Endothelial cell of umbilical vein (primary cell): ENCODE measurements at regions not wholly inside any gene's neighbourhood (a gene's known extent, or its start where the extent isn't known, plus 50 kb on each side); places are given as distances from the start of the nearest gene placed in this dataset.

Experiments used
- BruUV-seq: library from RNA; stranded (reverse); fragments of 400-500 nt; replicated peaks from 2 replicates; lab custom pipeline; 2021; lab: Mats Ljungman, UMichigan
- CTCF ChIA-PET: fragments of 300-600, 350-600 bp; sonication (Branson Sonifier 250); formaldehyde crosslinking; loops from one replicate; lab custom pipeline; 2021; ENCODE audit warnings: antibody characterized with exemption, inconsistent platforms; lab: Charles Lee
- POLR2A ChIA-PET: fragments of 300-600, 350-600 bp; sonication (Branson Sonifier 250); formaldehyde crosslinking; loops from one replicate; lab custom pipeline; 2021; ENCODE audit warnings: antibody characterized with exemption, inconsistent platforms; lab: Charles Lee
- DNase-seq: peaks from one replicate; pipeline ENCODE4 v3.0.0-alpha.2; 2011; ENCODE audit warnings: low read depth, low spot score
- FAIRE-seq: peaks from 2 replicates; lab custom pipeline; 2011; peaks lifted over from hg19 to GRCh38; lab: Jason Lieb, UNC
- H2AFZ ChIP-seq: 2 replicates; pipeline ENCODE4 v1.6.0; 2012; ENCODE audit warnings: low read depth, low read length, control low read depth, inconsistent platforms
- H3K27ac ChIP-seq: 2 replicates; pipeline ENCODE4 v1.5.1; 2011; ENCODE audit warnings: low read depth, mild to moderate bottlenecking, control low read depth, low read length, moderate library complexity; ENCODE audit not compliant: insufficient read depth
- H3K27me3 ChIP-seq, 2 experiments: 2 replicates each; pipeline versions ENCODE4 v1.6.0 to v1.6.1; 2011; ENCODE audit warnings: low read length in 2 of 2, mixed read lengths in 1 of 2; ENCODE audit not compliant: control insufficient read depth in 2 of 2, insufficient read depth in 2 of 2
- H3K36me3 ChIP-seq, 2 experiments: 2 replicates in 1 of 2; 3 replicates in 1 of 2; pipeline ENCODE4 v1.5.1; 2011; ENCODE audit warnings: low read length in 2 of 2, mild to moderate bottlenecking in 1 of 2, moderate library complexity in 1 of 2; ENCODE audit not compliant: control insufficient read depth in 2 of 2, insufficient read depth in 2 of 2; ENCODE audit errors: extremely low read depth in 1 of 2
- H3K4me1 ChIP-seq: 3 replicates; pipeline ENCODE4 v1.5.1; 2011; ENCODE audit warnings: mild to moderate bottlenecking, low read length; ENCODE audit not compliant: control insufficient read depth, insufficient read depth; ENCODE audit errors: extremely low read depth
- H3K4me2 ChIP-seq: 2 replicates; pipeline ENCODE4 v1.6.1; 2011; ENCODE audit warnings: low read length, control low read depth, mixed read lengths; ENCODE audit not compliant: insufficient read depth
- H3K4me3 ChIP-seq, 3 experiments: fragments of 200-600 bp in 1 of 3; sonication (generic), shearing (Covaris generic) in 1 of 3; replicated peaks in 1 of 3; 2 replicates each; pipeline ENCODE4 v1.5.1; 2011 to 2016; ENCODE audit warnings: control low read depth in 3 of 3, low read length in 3 of 3, mild to moderate bottlenecking in 2 of 3, inconsistent platforms in 1 of 3, low read depth in 1 of 3, moderate library complexity in 1 of 3; ENCODE audit not compliant: insufficient read depth in 1 of 3
- H3K79me2 ChIP-seq: 2 replicates; pipeline ENCODE4 v1.6.0; 2012; ENCODE audit warnings: low read length, inconsistent platforms; ENCODE audit not compliant: control insufficient read depth, insufficient read depth
- H3K9ac ChIP-seq: replicated peaks from 2 replicates; pipeline ENCODE3; 2011; ENCODE audit warnings: low read length, control low read depth; ENCODE audit not compliant: insufficient read depth; ENCODE audit errors: extremely low read depth
- H3K9me1 ChIP-seq: replicated peaks from 3 replicates; pipeline ENCODE4 v1.6.0; 2011; ENCODE audit warnings: mild to moderate bottlenecking, low read length; ENCODE audit not compliant: control insufficient read depth, insufficient read depth; ENCODE audit errors: extremely low read depth
- H3K9me3 ChIP-seq: replicated peaks from 2 replicates; pipeline ENCODE4 v1.5.1; 2012; ENCODE audit warnings: low read length, inconsistent platforms; ENCODE audit not compliant: control insufficient read depth, insufficient read depth
- H4K20me1 ChIP-seq: replicated peaks from 2 replicates; pipeline ENCODE3; 2011; ENCODE audit warnings: mild to moderate bottlenecking, low read length; ENCODE audit not compliant: control insufficient read depth, insufficient read depth; ENCODE audit errors: extremely low read depth
- CTCF ChIP-seq, 2 donors: IDR thresholded peaks; 1 replicate in 1 of 2; 2 replicates in 1 of 2; pipeline ENCODE4 v1.5.1; 2011; ENCODE audit warnings: low read length in 2 of 2, mild to moderate bottlenecking in 2 of 2, moderate library complexity in 2 of 2, control low read depth in 1 of 2, inconsistent platforms in 1 of 2, low read depth in 1 of 2; ENCODE audit not compliant: insufficient read depth in 1 of 2; ENCODE audit errors: extremely low read depth in 1 of 2
- EZH2 ChIP-seq: IDR thresholded peaks from 2 replicates; pipeline ENCODE4 v1.6.1; 2012; ENCODE audit warnings: borderline replicate concordance, low read depth, mild to moderate bottlenecking, moderate library complexity, low read length, inconsistent platforms; ENCODE audit not compliant: severe bottlenecking
- FOS ChIP-seq: IDR thresholded peaks from 2 replicates; pipeline ENCODE4 v1.6.1; 2011; ENCODE audit warnings: mild to moderate bottlenecking, low read length, moderate library complexity, borderline replicate concordance; ENCODE audit not compliant: insufficient read depth
- GATA2 ChIP-seq: IDR thresholded peaks from 2 replicates; pipeline ENCODE4 v1.7.0; 2011; ENCODE audit warnings: low read depth, mild to moderate bottlenecking, moderate library complexity, mixed read lengths, low read length; ENCODE audit not compliant: insufficient read length, insufficient read depth
- JUN ChIP-seq: IDR thresholded peaks from 2 replicates; pipeline ENCODE4 v1.6.1; 2011; ENCODE audit warnings: borderline replicate concordance, low read depth; ENCODE audit not compliant: insufficient read length, insufficient read depth
- MAX ChIP-seq: IDR thresholded peaks from 2 replicates; pipeline ENCODE4 v1.6.1; 2011; ENCODE audit not compliant: insufficient read depth, insufficient read length
- MYC ChIP-seq: IDR thresholded peaks from one replicate; pipeline ENCODE4 v1.6.1; 2011; ENCODE audit warnings: mild to moderate bottlenecking, low read depth, low read length
- POLR2A ChIP-seq: IDR thresholded peaks from 2 replicates; pipeline ENCODE4 v1.6.1; 2012; ENCODE audit warnings: low read depth, mild to moderate bottlenecking, control low read depth, low read length
- POLR2AphosphoS5 ChIP-seq: IDR thresholded peaks from 2 replicates; pipeline ENCODE4 v1.6.1; 2012; ENCODE audit warnings: low read depth, mild to moderate bottlenecking, control low read depth, low read length, moderate library complexity; ENCODE audit not compliant: insufficient read depth
- dilution Hi-C: fragments of 300-500 bp; cut with MboI; formaldehyde crosslinking; loops from one replicate; pipeline ENCODE4 v1.15.0; 2019; ENCODE audit warnings: low sequenced_read_pairs; ENCODE audit not compliant: extremely low pct_ligation_motif_present
- intact Hi-C: fragments of 100-400 bp; cut with micrococcal nuclease; formaldehyde crosslinking; loops from one replicate; pipeline ENCODE4 v1.10.0; 2022

GRCh38 chr14:65356327-65356836, 56.1 kb upstream of the FUT8 start:
- FAIRE-seq (peak; percentile 4), DNase-seq (peak; percentile 51)
- intact Hi-C loops (no loop called here), dilution Hi-C loops (no loop called here)
- TF ChIP-seq JUN = peak; percentile 72
- TF ChIP-seq POLR2AphosphoS5 = peak; percentile 31
- TF ChIP-seq CTCF (IDR thresholded peaks at IDR 0.05; ENCODE audit: extremely low read depth in 1 of 2, insufficient read depth in 1 of 2, low read depth in 1 of 2, low read length in 2 of 2) = no peak
- TF ChIP-seq POLR2A = no peak
- peak; percentile 95 for TF ChIP-seq FOS
- TF ChIP-seq MAX = no peak
- TF ChIP-seq GATA2 = peak; percentile 48
- TF ChIP-seq MYC = no peak
- TF ChIP-seq EZH2 = no peak
- no TSS peak for BruUV-seq
- CTCF ChIA-PET = interaction anchor here (0.9 kb wide), 1 partner anchor 55 kb away, joined by 3 read pairs; no protein-coding TSS in a partner anchor
- no peak overlapping the region for H2AFZ ChIP-seq
- no peaks in the 10 kb centered on the region for H3K9me3 ChIP-seq
- no peak overlapping the region for H3K9ac ChIP-seq
- no peak overlapping the region for H3K4me3 ChIP-seq
- H3K9me1 ChIP-seq = no peaks in the 10 kb centered on the region
- no peak overlapping the region for H3K4me2 ChIP-seq
- no peak overlapping the region for H3K27ac ChIP-seq
- POLR2A ChIA-PET = no interaction called here
- H3K27me3 ChIP-seq = no peaks in the 10 kb centered on the region
- no peaks in the 10 kb centered on the region for H3K36me3 ChIP-seq
- no peaks in the 10 kb centered on the region for H3K79me2 ChIP-seq
- no peaks in the 10 kb centered on the region for H4K20me1 ChIP-seq
- peaks cover 18% of the 10 kb centered on the region for H3K4me1 ChIP-seq
